ENCODE measurements at regions not wholly inside any gene's neighbourhood (a gene's known extent, or its start where the extent isn't known, plus 50 kb on each side); places are given as distances from the start of the nearest gene placed in this dataset.
A peak's percentile ranks its signal among the peaks of the same experiment; 100 is the strongest.

- TF ChIP-seq POLR2AphosphoS5 (IDR thresholded peaks at IDR 0.05; ENCODE audit: low read depth, low read length) (peak; percentile 85), TAF1 (IDR thresholded peaks at IDR 0.05; ENCODE audit: low read depth, low read length) (no peak), POLR2A (IDR thresholded peaks at IDR 0.05; ENCODE audit: low read depth, low read length) (peak; percentile 73), SPI1 (IDR thresholded peaks at IDR 0.05; ENCODE audit: low read depth, low read length) (no peak), PAX5 (IDR thresholded peaks at IDR 0.05; ENCODE audit: insufficient read depth, low read length, severe bottlenecking) (no peak)
Measured at GRCh38 chr3:46110701-46111493, 83.6 kb upstream of the XCR1 start.

Measured in GM12891 (cell line).